IMR-90 (cell line): ENCODE measurements at regions not wholly inside any gene's neighbourhood (a gene's known extent, or its start where the extent isn't known, plus 50 kb on each side); places are given as distances from the start of the nearest gene placed in this dataset.
A peak's percentile ranks its signal among the peaks of the same experiment; 100 is the strongest.

ENCODE experiments used
- ATAC-seq: fragments of 200-7000 bp; cut with Tn5 transposase; 2 replicates; pipeline ENCODE4 v1.9.1; 2020; ENCODE audit warnings: low read depth, mild to moderate bottlenecking, moderate library complexity
- BruUV-seq: library from RNA; stranded (reverse); fragments of 400-500 nt; replicated peaks from 2 replicates; lab custom pipeline; 2021; lab: Mats Ljungman, UMichigan
- CTCF ChIA-PET: fragments of 300-600 bp; formaldehyde crosslinking; extraction: SDS; loops from one replicate; lab custom pipeline; 2021; ENCODE audit warnings: antibody characterized with exemption; lab: Yijun Ruan, JAX
- POLR2A ChIA-PET: fragments of 300-600 bp; sonication (Branson Sonifier 250); formaldehyde crosslinking; loops from one replicate; lab custom pipeline; 2022; ENCODE audit warnings: antibody characterized with exemption; ENCODE audit not compliant: unreplicated experiment; lab: Charles Lee
- DNase-seq: peaks from one replicate; pipeline ENCODE4 v3.0.0; 2013
- H2AFZ ChIP-seq: replicated peaks from 2 replicates; pipeline ENCODE3; 2013; ENCODE audit warnings: low read length, mild to moderate bottlenecking; ENCODE audit not compliant: poor library complexity
- H2AK5ac ChIP-seq: 2 replicates; pipeline ENCODE4 v1.6.1; 2013; ENCODE audit warnings: low read depth, low read length, inconsistent platforms
- H2AK9ac ChIP-seq: replicated peaks from 2 replicates; pipeline ENCODE3; 2013; ENCODE audit warnings: mild to moderate bottlenecking, low read depth, low read length, moderate library complexity; ENCODE audit not compliant: poor library complexity
- H2BK120ac ChIP-seq: 2 replicates; pipeline ENCODE4 v1.6.1; 2013; ENCODE audit warnings: low read depth, low read length, inconsistent platforms
- H2BK15ac ChIP-seq: 3 replicates; pipeline ENCODE4 v1.6.1; 2013; ENCODE audit warnings: low read depth, low read length, inconsistent platforms
- H2BK20ac ChIP-seq: 2 replicates; pipeline ENCODE4 v1.6.1; 2013; ENCODE audit warnings: low read depth, mild to moderate bottlenecking, inconsistent platforms, low read length, moderate library complexity
- H2BK5ac ChIP-seq: 2 replicates; pipeline ENCODE4 v1.6.1; 2013; ENCODE audit warnings: mild to moderate bottlenecking, low read depth, low read length, inconsistent platforms; ENCODE audit not compliant: poor library complexity, severe bottlenecking
- H3K14ac ChIP-seq: replicated peaks from 2 replicates; pipeline ENCODE4 v1.6.1; 2013; ENCODE audit warnings: low read depth, low read length, inconsistent platforms
- H3K18ac ChIP-seq: 2 replicates; pipeline ENCODE4 v1.6.1; 2013; ENCODE audit warnings: low read depth, low read length, control low read depth
- H3K23ac ChIP-seq: 2 replicates; pipeline ENCODE4 v1.6.1; 2013; ENCODE audit warnings: low read depth, low read length, inconsistent platforms
- H3K27ac ChIP-seq: 2 replicates; pipeline ENCODE4 v1.5.1; 2013; ENCODE audit warnings: mild to moderate bottlenecking, control low read depth, low read length; ENCODE audit not compliant: insufficient read depth
- H3K27me3 ChIP-seq: 2 replicates; pipeline ENCODE4 v1.6.1; 2013; ENCODE audit warnings: low read length; ENCODE audit not compliant: control insufficient read depth, insufficient read depth
- H3K36me3 ChIP-seq: 2 replicates; pipeline ENCODE4 v1.6.1; 2013; ENCODE audit warnings: low read length, mixed read lengths; ENCODE audit not compliant: control insufficient read depth, insufficient read depth
- H3K4ac ChIP-seq: 2 replicates; pipeline ENCODE4 v1.6.1; 2013; ENCODE audit warnings: low read depth, low read length, inconsistent platforms
- H3K4me1 ChIP-seq: 2 replicates; pipeline ENCODE4 v1.6.1; 2013; ENCODE audit warnings: low read length, mixed read lengths; ENCODE audit not compliant: control insufficient read depth, insufficient read depth
- H3K4me2 ChIP-seq: 2 replicates; pipeline ENCODE4 v1.6.1; 2013; ENCODE audit warnings: low read depth, mild to moderate bottlenecking, control low read depth, low read length, moderate library complexity
- H3K4me3 ChIP-seq: 2 replicates; pipeline ENCODE4 v1.5.1; 2013; ENCODE audit warnings: low read depth, mild to moderate bottlenecking, control low read depth, low read length, moderate library complexity; ENCODE audit not compliant: insufficient read depth
- H3K56ac ChIP-seq: 2 replicates; pipeline ENCODE4 v1.6.1; 2013; ENCODE audit warnings: low read length, inconsistent platforms; ENCODE audit not compliant: insufficient read depth; ENCODE audit errors: extremely low read depth
- H3K79me1 ChIP-seq, 2 experiments: 2 replicates each; pipeline ENCODE4 v1.6.1; 2013; ENCODE audit warnings: low read length in 2 of 2, inconsistent platforms in 1 of 2, low read depth in 1 of 2
- H3K9ac ChIP-seq: 2 replicates; pipeline ENCODE4 v1.6.1; 2013; ENCODE audit warnings: low read depth, low read length, control low read depth
- H3K9me1 ChIP-seq: 2 replicates; pipeline ENCODE4 v1.6.1; 2013; ENCODE audit warnings: low read length, inconsistent platforms; ENCODE audit not compliant: insufficient read depth
- H3K9me3 ChIP-seq: 2 replicates; pipeline ENCODE4 v1.6.1; 2013; ENCODE audit warnings: low read length; ENCODE audit not compliant: control insufficient read depth, insufficient read depth
- H4K20me1 ChIP-seq: 2 replicates; pipeline ENCODE4 v1.6.1; 2013; ENCODE audit warnings: low read length, inconsistent platforms; ENCODE audit not compliant: insufficient read depth
- H4K5ac ChIP-seq: 2 replicates; pipeline ENCODE4 v1.6.1; 2013; ENCODE audit warnings: mild to moderate bottlenecking, low read depth, low read length, control low read depth
- H4K8ac ChIP-seq, 2 experiments: 2 replicates each; pipeline ENCODE4 v1.6.1; 2013; ENCODE audit warnings: low read depth in 2 of 2, low read length in 2 of 2, control low read depth in 1 of 2, inconsistent platforms in 1 of 2
- H4K91ac ChIP-seq: 2 replicates; pipeline ENCODE4 v1.6.1; 2013; ENCODE audit warnings: low read depth, low read length, inconsistent platforms; ENCODE audit not compliant: insufficient read depth
- CEBPB ChIP-seq: IDR thresholded peaks from 2 replicates; pipeline ENCODE4 v1.6.1; 2012; ENCODE audit warnings: low read depth, low read length, improper control_type of control experiment
- CTCF ChIP-seq: conservative IDR thresholded peaks from 2 replicates; pipeline ENCODE4 v1.5.1; 2012; ENCODE audit warnings: mild to moderate bottlenecking, low read depth, low read length, improper control_type of control experiment
- FOS ChIP-seq: fragments of 150-350 bp; IDR thresholded peaks from 2 replicates; pipeline ENCODE4 v1.6.1; 2016; ENCODE audit warnings: low read depth, low read length
- MAZ ChIP-seq: IDR thresholded peaks from 2 replicates; pipeline ENCODE4 v1.6.1; 2012; ENCODE audit warnings: low read depth, mild to moderate bottlenecking, low read length, improper control_type of control experiment, moderate library complexity, borderline replicate concordance
- NFE2L2 ChIP-seq: fragments of 150-350 bp; IDR thresholded peaks from 2 replicates; pipeline ENCODE4 v1.6.1; 2016; ENCODE audit warnings: low read depth, mild to moderate bottlenecking, low read length
- POLR2A ChIP-seq: IDR thresholded peaks from 2 replicates; pipeline ENCODE4 v1.6.1; 2012; ENCODE audit warnings: mild to moderate bottlenecking, low read depth, low read length
- RFX5 ChIP-seq: IDR thresholded peaks from 2 replicates; pipeline ENCODE4 v1.8.0; 2012; ENCODE audit warnings: low read depth, mild to moderate bottlenecking, low read length, moderate library complexity
- WGBS, 2 experiments: methylation state at CpG; one replicate each; pipeline versions ENCODE4 v1.1.5 to v1.1.7; 2013; ENCODE audit warnings: missing lambda C conversion rate in 2 of 2; ENCODE audit not compliant: insufficient read length in 1 of 2; ENCODE audit errors: extremely low coverage in 2 of 2; 5-methylcytosine and 5-hydroxymethylcytosine counted together
- dilution Hi-C: fragments of 300-500 bp; cut with HindIII; formaldehyde crosslinking; loops from one replicate; pipeline ENCODE4 v1.14.3; 2018; ENCODE audit warnings: low sequenced_read_pairs; ENCODE audit not compliant: unreplicated experiment
- in situ Hi-C: fragments of 300-500 bp; cut with MboI; formaldehyde crosslinking; loops from 3 replicates; pipeline ENCODE4 v1.14.3; 2019; ENCODE audit warnings: low sequenced_read_pairs, inconsistent platforms, mixed read lengths
- intact Hi-C: fragments of 100-400 bp; cut with micrococcal nuclease; formaldehyde crosslinking; loops from 2 replicates; pipeline ENCODE4 v1.10.0; 2022

GRCh38 chr6:112801468-112802080 lies 454.4 kb downstream of the RFPL4B start:
- peak overlapping the region; percentile 52 for H2AK5ac ChIP-seq
- H2BK120ac ChIP-seq: peak overlapping the region; percentile 97
- H4K5ac ChIP-seq: peak overlapping the region; percentile 100
- H3K4ac ChIP-seq: peak overlapping the region; percentile 96
- no peak overlapping the region for H3K4me3 ChIP-seq
- WGBS, 2 experiments: no CpG with 5 or more reads among the region's 3 CpGs
- TF ChIP-seq RFX5: no peak
- TF ChIP-seq FOS: no peak
- TF ChIP-seq CTCF: no peak
- TF ChIP-seq CEBPB: no peak
- TF ChIP-seq NFE2L2: no peak
- no peak for TF ChIP-seq MAZ
- TF ChIP-seq POLR2A: no peak
- H3K9ac ChIP-seq: peak overlapping the region; percentile 91
- dilution Hi-C loops: no loop called here
- H2BK5ac ChIP-seq: peak overlapping the region; percentile 100
- peak overlapping the region; percentile 83 for H3K56ac ChIP-seq
- peak overlapping the region; percentile 45 to 86; a peak in 3 of 4 replicates for H4K8ac ChIP-seq
- no peaks in the 10 kb centered on the region for H3K27me3 ChIP-seq
- no peaks in the 10 kb centered on the region for H3K9me3 ChIP-seq
- intact Hi-C loops: no loop called here
- H2BK15ac ChIP-seq: peak overlapping the region; percentile 90; the same call in 2 of the 3 replicates
- no TSS peak for BruUV-seq
- H3K18ac ChIP-seq: peak overlapping the region; percentile 100
- no peaks in the 10 kb centered on the region for H3K36me3 ChIP-seq
- H3K23ac ChIP-seq: peak overlapping the region; percentile 96
- DNase-seq (no peak), ATAC-seq (peak; percentile 44)
- peak overlapping the region; percentile 100 for H3K27ac ChIP-seq
- H2AFZ ChIP-seq: no peak overlapping the region
- H2BK20ac ChIP-seq: peak overlapping the region; percentile 99
- H4K91ac ChIP-seq: peak overlapping the region; percentile 72
- no peak overlapping the region for H2AK9ac ChIP-seq
- CTCF ChIA-PET: no interaction called here
- H3K9me1 ChIP-seq: peaks cover 3% of the 10 kb centered on the region; the same call in 1 of the 2 replicates
- H3K79me1 ChIP-seq: no peaks in the 10 kb centered on the region
- H3K14ac ChIP-seq: peak overlapping the region; percentile 92
- peaks cover 4% of the 10 kb centered on the region for H3K4me1 ChIP-seq
- H4K20me1 ChIP-seq: no peaks in the 10 kb centered on the region
- POLR2A ChIA-PET: interaction anchor here (0.5 to 0.6 kb wide), 2 partner anchors 73 to 555 kb away, joined by 3 read pairs; no protein-coding TSS in a partner anchor
- peak overlapping the region; percentile 90 for H3K4me2 ChIP-seq
- in situ Hi-C loops: no loop called here
